Type B pancreatic cell (in vitro differentiated cells): ENCODE measurements at regions not wholly inside any gene's neighbourhood (a gene's known extent, or its start where the extent isn't known, plus 50 kb on each side); places are given as distances from the start of the nearest gene placed in this dataset.
A peak's percentile ranks its signal among the peaks of the same experiment; 100 is the strongest.

ENCODE experiments used
- DNase-seq: peaks from one replicate; pipeline ENCODE4 v3.0.0; 2021; ENCODE audit warnings: mixed read lengths; ENCODE audit not compliant: unreplicated experiment; ENCODE audit errors: extremely low spot score
- H3K27ac Mint-ChIP-seq: 2 replicates; pipeline ENCODE4 v1.8.0; 2021; ENCODE audit warnings: mild to moderate bottlenecking, mixed read lengths
- H3K27me3 Mint-ChIP-seq: 2 replicates; pipeline ENCODE4 v1.8.0; 2021; ENCODE audit warnings: mixed read lengths
- H3K36me3 Mint-ChIP-seq: 2 replicates; pipeline ENCODE4 v1.8.0; 2021; ENCODE audit warnings: mixed read lengths
- H3K4me1 Mint-ChIP-seq: one replicate; pipeline ENCODE4 v1.8.0; 2021; ENCODE audit warnings: mixed read lengths; ENCODE audit not compliant: unreplicated experiment
- H3K4me3 Mint-ChIP-seq: 2 replicates; pipeline ENCODE4 v1.8.0; 2021; ENCODE audit warnings: mild to moderate bottlenecking, mixed read lengths
- H3K9me3 Mint-ChIP-seq: 2 replicates; pipeline ENCODE4 v1.8.0; 2021; ENCODE audit warnings: mixed read lengths
- TF ChIP-seq, protein P1 (sequence below): fragments of 200-600 bp; sonication (generic); conservative IDR thresholded peaks from 2 replicates; pipeline ENCODE4 v1.5.0; 2021; ENCODE audit warnings: antibody characterized with exemption, mild to moderate bottlenecking

DNA sequence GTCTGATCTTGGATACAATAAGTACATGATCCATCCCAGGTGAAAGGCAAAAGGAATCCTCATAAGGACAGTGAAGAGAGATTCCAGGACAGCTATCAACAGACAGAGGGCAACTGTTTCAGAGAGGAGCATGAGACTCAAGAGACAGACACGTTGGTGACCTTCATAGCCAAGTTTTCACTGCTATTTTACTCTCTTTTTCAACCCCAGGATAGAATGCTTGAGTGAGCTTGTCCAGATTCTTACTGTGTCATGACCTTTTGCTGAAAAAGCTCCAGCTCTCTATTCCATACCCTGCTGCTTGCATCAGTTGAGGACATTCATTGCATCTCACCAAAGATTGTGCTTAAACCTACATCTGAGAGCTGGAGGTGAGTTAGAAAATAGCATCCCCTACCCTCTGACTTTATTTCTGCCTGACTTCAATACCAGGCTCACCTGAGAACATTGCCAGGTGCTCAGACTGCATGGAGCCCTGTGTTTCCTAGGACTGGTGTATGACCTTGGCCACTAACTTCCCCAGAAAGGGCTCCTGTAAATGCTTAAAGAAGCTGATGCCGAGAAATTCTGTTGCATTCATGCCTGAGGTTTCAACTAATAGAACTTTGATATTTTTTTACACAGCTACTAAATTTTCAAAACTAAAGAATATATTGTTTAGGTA is 70.4 kb upstream of the TMEM17 start:
- H3K27ac Mint-ChIP-seq = no peak overlapping the region
- DNase-seq = no peak
- TF ChIP-seq, protein P1, sequence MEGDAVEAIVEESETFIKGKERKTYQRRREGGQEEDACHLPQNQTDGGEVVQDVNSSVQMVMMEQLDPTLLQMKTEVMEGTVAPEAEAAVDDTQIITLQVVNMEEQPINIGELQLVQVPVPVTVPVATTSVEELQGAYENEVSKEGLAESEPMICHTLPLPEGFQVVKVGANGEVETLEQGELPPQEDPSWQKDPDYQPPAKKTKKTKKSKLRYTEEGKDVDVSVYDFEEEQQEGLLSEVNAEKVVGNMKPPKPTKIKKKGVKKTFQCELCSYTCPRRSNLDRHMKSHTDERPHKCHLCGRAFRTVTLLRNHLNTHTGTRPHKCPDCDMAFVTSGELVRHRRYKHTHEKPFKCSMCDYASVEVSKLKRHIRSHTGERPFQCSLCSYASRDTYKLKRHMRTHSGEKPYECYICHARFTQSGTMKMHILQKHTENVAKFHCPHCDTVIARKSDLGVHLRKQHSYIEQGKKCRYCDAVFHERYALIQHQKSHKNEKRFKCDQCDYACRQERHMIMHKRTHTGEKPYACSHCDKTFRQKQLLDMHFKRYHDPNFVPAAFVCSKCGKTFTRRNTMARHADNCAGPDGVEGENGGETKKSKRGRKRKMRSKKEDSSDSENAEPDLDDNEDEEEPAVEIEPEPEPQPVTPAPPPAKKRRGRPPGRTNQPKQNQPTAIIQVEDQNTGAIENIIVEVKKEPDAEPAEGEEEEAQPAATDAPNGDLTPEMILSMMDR = no peak
- no peaks in the 10 kb centered on the region for H3K36me3 Mint-ChIP-seq
- peaks cover 19% of the 10 kb centered on the region for H3K4me1 Mint-ChIP-seq
- H3K9me3 Mint-ChIP-seq = no peaks in the 10 kb centered on the region
- H3K27me3 Mint-ChIP-seq = peaks cover 14% of the 10 kb centered on the region
- H3K4me3 Mint-ChIP-seq = no peak overlapping the region

DNA sequence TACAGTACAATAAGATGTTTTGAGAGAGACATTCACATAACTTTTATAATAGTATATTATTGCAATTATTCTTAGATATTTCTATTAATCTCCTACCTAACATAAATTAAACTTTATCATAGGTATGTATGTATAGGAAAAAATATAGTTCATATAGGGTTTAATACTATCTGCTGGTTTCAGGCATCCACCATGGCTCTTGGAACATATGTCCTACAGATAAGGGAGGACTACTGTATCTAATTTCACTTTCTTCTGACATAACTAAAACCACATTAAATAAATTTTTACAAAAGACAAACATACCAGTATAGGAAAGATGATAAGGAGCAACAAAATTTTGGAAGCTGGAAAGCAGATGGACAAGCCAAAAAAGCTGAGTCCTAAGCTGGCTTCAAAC is 67.9 kb upstream of the TMEM17 start:
- no peaks in the 10 kb centered on the region for H3K36me3 Mint-ChIP-seq
- peaks cover 34% of the 10 kb centered on the region for H3K27me3 Mint-ChIP-seq
- no peaks in the 10 kb centered on the region for H3K9me3 Mint-ChIP-seq
- TF ChIP-seq, protein P1 = no peak
- no peak overlapping the region for H3K27ac Mint-ChIP-seq
- H3K4me3 Mint-ChIP-seq = no peak overlapping the region
- no peak for DNase-seq
- H3K4me1 Mint-ChIP-seq = peaks cover 28% of the 10 kb centered on the region

DNA sequence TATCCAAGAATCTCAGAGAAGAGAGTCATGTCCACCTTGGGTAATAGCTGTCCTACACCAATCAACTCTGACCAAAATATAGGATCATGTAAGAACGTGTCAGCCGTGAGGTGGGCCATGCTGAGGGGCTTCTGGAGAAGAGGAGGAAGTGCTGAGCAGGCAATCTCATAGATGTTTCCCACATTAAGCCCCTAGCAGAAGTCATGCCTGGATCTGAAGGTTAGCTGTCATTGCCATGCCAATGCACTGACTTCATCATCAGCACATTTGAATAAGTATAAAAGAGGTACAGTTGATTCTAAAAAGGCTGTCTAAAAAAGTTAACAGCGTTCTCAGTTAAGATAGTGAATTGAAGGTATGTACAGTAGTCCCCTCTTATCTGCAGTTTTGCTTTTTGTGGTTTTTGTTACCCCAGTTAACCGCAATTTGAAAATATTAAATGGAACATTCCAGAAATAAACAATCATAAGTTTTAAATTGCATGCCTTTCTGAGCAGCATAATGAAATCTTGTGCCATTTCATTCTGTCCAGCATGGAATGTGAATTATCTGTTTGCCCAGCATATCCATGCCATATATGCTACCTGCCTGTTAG is 67.2 kb upstream of the TMEM17 start:
- DNase-seq = no peak
- TF ChIP-seq, protein P1 = no peak
- peaks cover 34% of the 10 kb centered on the region for H3K27me3 Mint-ChIP-seq
- H3K36me3 Mint-ChIP-seq = no peaks in the 10 kb centered on the region
- H3K27ac Mint-ChIP-seq = no peak overlapping the region
- no peak overlapping the region for H3K4me3 Mint-ChIP-seq
- peaks cover 21% of the 10 kb centered on the region for H3K4me1 Mint-ChIP-seq
- H3K9me3 Mint-ChIP-seq = no peaks in the 10 kb centered on the region

DNA sequence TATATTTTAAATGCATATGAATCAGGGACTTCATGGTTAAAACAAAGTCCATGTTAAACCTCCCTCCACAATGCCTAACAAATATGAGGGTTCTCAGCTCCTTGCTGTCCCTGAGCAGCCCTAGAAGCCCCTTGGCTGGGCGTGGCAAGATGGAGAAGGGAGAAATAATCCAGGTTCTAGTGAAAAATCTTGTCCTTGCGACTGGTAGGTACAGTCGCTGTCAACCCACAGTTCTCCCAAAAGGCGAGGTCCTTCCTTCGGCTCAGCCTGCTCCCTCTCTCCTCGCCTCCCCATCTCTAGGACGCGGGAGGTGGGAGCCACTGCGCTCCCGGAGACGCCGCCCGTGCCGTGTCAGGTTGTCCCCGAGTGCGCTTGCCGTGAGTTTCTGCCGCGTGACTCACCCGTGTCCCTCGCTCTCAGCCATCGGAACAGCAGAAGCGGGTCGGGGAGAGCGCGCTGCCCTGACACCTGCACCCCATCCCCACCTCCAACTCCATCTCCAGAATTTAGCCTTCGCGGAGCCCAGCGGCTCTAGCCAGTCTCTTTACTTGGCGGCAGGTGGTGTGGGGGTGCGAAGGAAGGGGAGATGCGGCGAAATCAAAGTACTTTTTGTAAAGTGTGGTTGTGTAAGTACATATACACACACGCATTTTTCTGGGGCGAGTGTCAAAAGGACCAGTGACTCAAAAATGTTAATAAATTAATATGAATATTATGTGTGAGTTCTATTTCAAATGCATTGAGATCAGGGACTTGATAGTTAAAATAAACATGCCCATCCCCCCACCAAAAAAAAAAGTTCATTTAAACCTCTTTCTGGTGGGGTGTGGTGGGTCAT is 65.1 kb upstream of the TMEM17 start:
- no peak for DNase-seq
- no peaks in the 10 kb centered on the region for H3K36me3 Mint-ChIP-seq
- H3K4me1 Mint-ChIP-seq = peaks cover 9% of the 10 kb centered on the region
- H3K27me3 Mint-ChIP-seq = peaks cover 39% of the 10 kb centered on the region
- H3K27ac Mint-ChIP-seq = peak overlapping the region; percentile 48
- no peaks in the 10 kb centered on the region for H3K9me3 Mint-ChIP-seq
- peak overlapping the region; percentile 78 for H3K4me3 Mint-ChIP-seq
- TF ChIP-seq, protein P1 = no peak

DNA sequence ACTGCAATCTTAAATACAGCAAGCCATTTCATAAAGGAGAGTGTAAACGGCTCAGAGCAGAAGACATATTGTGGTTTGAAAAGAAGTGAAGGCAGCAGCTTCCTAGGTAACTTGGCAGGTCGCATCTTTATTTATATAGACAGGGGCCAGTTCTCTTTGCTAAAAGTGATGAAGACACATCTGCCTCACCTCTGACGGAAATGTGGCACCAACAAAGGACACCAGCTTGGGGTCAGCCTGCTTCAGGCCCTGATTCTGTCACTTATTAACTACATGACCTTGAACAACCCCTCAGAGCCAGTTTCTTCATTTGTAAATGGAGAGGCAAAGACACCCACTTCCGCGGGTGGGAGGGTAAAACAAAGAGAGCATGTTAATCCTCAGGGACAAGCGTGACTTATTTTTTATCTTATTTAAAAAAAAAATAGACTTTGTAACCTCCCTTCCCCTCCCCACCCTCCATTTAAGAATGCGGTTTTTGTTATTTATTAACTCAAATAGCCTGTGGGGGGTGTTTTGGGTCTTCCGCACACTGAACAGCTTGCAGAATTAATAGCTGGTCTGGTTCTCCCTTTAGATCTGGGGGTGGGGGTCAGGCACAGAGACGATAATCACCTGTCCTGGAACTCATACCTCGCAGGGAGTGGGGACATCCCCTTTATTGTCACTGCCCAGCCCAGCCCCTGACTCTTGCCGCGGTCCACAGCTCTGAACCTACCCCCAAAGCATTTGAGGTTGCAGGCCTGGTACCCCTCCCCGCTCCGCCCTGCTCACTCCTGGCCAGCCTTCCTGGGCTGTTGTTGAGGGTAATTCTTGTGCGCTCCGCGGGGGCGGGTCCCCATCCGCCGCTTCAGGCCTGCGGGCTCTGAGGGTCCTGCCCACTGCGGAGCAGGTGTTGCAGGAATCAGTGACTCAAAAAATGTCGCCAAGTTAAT is 64.2 kb upstream of the TMEM17 start:
- Mint-ChIP-seq H3K27ac (peak overlapping the region; percentile 74), H3K36me3 (no peaks in the 10 kb centered on the region), H3K4me3 (peak overlapping the region; percentile 78), H3K4me1 (peaks cover 9% of the 10 kb centered on the region), H3K9me3 (no peaks in the 10 kb centered on the region), H3K27me3 (peaks cover 39% of the 10 kb centered on the region)
- TF ChIP-seq, protein P1 = no peak
- DNase-seq = no peak
